ENCODE measurements at regions not wholly inside any gene's neighbourhood (a gene's known extent, or its start where the extent isn't known, plus 50 kb on each side); places are given as distances from the start of the nearest gene placed in this dataset.

GRCh38 chr18:60649842-60650536, 277.4 kb upstream of the MC4R start:
- no peaks in the 10 kb centered on the region for H3K9me3 ChIP-seq (ENCODE audit: control insufficient read depth, insufficient read depth, low read depth, low read length)
- ATAC-seq: no peak
- no peaks in the 10 kb centered on the region for H3K36me3 ChIP-seq (ENCODE audit: control insufficient read depth, insufficient read depth, low read length)
- no peaks in the 10 kb centered on the region for H3K27me3 ChIP-seq (ENCODE audit: control insufficient read depth, insufficient read depth, low read length)
- H3K4me3 ChIP-seq (ENCODE audit: low read depth in 2 of 2, low read length in 2 of 2): no peak overlapping the region
- no peak for TF ChIP-seq SIN3A (IDR thresholded peaks at IDR 0.05; ENCODE audit: borderline replicate concordance, insufficient read depth, low read depth, low read length)
- no peaks in the 10 kb centered on the region for H3K4me1 ChIP-seq (ENCODE audit: control insufficient read depth, insufficient read depth, low read length)
- POLR2A ChIA-PET: no interaction called here
- in situ Hi-C loops (cut with HindIII; ENCODE audit: low pct_unique_long_range_greater_than_20kb, low sequenced_read_pairs): no loop called here
- no peak for DNase-seq (ENCODE audit: low read depth, low spot score)
- no TSS peak for BruUV-seq (replicated peaks)
- intact Hi-C loops (cut with micrococcal nuclease; ENCODE audit: unreplicated experiment): no loop called here
- no peak overlapping the region for H3K27ac ChIP-seq (ENCODE audit: low read length)
- CTCF ChIA-PET: no interaction called here

DNA sequence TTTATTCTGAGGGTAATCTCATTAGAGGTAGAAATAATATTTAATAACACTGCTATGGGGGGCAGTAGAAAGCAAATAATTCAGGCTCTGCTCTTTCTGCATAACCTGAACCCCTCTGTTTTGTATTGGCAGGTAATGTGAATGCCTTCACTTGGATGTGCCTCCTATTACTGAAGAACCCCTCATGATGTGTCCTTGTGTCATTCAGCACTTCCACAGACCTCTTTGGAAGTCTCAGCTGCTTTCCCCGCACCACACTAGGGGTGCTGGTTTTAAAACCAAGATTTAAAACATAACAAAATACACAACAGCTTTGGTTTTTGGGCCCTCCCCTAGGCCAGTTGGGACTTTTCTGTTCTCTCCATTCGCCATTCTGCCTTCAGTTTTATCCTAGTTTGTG, 281.7 kb upstream of the MC4R start:
- H3K27me3 ChIP-seq (ENCODE audit: control insufficient read depth, insufficient read depth, low read length): no peaks in the 10 kb centered on the region
- BruUV-seq (replicated peaks): no TSS peak
- no peak for DNase-seq (ENCODE audit: low read depth, low spot score)
- ChIA-PET POLR2A (no interaction called here), CTCF (no interaction called here)
- H3K36me3 ChIP-seq (ENCODE audit: control insufficient read depth, insufficient read depth, low read length): no peaks in the 10 kb centered on the region
- in situ Hi-C loops (cut with HindIII; ENCODE audit: low pct_unique_long_range_greater_than_20kb, low sequenced_read_pairs) (no loop called here), intact Hi-C loops (cut with micrococcal nuclease; ENCODE audit: unreplicated experiment) (no loop called here)
- no peak overlapping the region for H3K27ac ChIP-seq (ENCODE audit: low read length)
- no peak for TF ChIP-seq POLR2AphosphoS5 (IDR thresholded peaks at IDR 0.05; ENCODE audit: low read depth, low read length)
- TF ChIP-seq TCF7L2 (IDR thresholded peaks at IDR 0.05; ENCODE audit: low read depth, low read length): no peak
- no peak for TF ChIP-seq REST (IDR thresholded peaks at IDR 0.05; ENCODE audit: insufficient read depth in 1 of 2, low read depth in 2 of 2, low read length in 1 of 2)
- TF ChIP-seq, protein P1, sequence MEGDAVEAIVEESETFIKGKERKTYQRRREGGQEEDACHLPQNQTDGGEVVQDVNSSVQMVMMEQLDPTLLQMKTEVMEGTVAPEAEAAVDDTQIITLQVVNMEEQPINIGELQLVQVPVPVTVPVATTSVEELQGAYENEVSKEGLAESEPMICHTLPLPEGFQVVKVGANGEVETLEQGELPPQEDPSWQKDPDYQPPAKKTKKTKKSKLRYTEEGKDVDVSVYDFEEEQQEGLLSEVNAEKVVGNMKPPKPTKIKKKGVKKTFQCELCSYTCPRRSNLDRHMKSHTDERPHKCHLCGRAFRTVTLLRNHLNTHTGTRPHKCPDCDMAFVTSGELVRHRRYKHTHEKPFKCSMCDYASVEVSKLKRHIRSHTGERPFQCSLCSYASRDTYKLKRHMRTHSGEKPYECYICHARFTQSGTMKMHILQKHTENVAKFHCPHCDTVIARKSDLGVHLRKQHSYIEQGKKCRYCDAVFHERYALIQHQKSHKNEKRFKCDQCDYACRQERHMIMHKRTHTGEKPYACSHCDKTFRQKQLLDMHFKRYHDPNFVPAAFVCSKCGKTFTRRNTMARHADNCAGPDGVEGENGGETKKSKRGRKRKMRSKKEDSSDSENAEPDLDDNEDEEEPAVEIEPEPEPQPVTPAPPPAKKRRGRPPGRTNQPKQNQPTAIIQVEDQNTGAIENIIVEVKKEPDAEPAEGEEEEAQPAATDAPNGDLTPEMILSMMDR (IDR thresholded peaks at IDR 0.05): no peak
- no peak for TF ChIP-seq SIN3A (IDR thresholded peaks at IDR 0.05; ENCODE audit: borderline replicate concordance, insufficient read depth, low read depth, low read length)
- H3K4me3 ChIP-seq (ENCODE audit: low read depth in 2 of 2, low read length in 2 of 2): no peak overlapping the region
- no peaks in the 10 kb centered on the region for H3K4me1 ChIP-seq (ENCODE audit: control insufficient read depth, insufficient read depth, low read length)
- no peaks in the 10 kb centered on the region for H3K9me3 ChIP-seq (ENCODE audit: control insufficient read depth, insufficient read depth, low read depth, low read length)
- ATAC-seq: no peak

GRCh38 chr18:60656553-60656952, 284.0 kb upstream of the MC4R start:
- CTCF ChIA-PET: no interaction called here
- DNase-seq (ENCODE audit: low read depth, low spot score): no peak
- no peak overlapping the region for H3K4me3 ChIP-seq (ENCODE audit: low read depth in 2 of 2, low read length in 2 of 2)
- no peaks in the 10 kb centered on the region for H3K9me3 ChIP-seq (ENCODE audit: control insufficient read depth, insufficient read depth, low read depth, low read length)
- ATAC-seq: no peak
- no peaks in the 10 kb centered on the region for H3K36me3 ChIP-seq (ENCODE audit: control insufficient read depth, insufficient read depth, low read length)
- H3K4me1 ChIP-seq (ENCODE audit: control insufficient read depth, insufficient read depth, low read length): no peaks in the 10 kb centered on the region
- no peaks in the 10 kb centered on the region for H3K27me3 ChIP-seq (ENCODE audit: control insufficient read depth, insufficient read depth, low read length)
- no TSS peak for BruUV-seq (replicated peaks)
- POLR2A ChIA-PET: no interaction called here
- intact Hi-C loops (cut with micrococcal nuclease; ENCODE audit: unreplicated experiment) (no loop called here), in situ Hi-C loops (cut with HindIII; ENCODE audit: low pct_unique_long_range_greater_than_20kb, low sequenced_read_pairs) (no loop called here)
- no peak overlapping the region for H3K27ac ChIP-seq (ENCODE audit: low read length)
- TF ChIP-seq REST (IDR thresholded peaks at IDR 0.05; ENCODE audit: insufficient read depth in 1 of 2, low read depth in 2 of 2, low read length in 1 of 2): no peak
- no peak for TF ChIP-seq SIN3A (IDR thresholded peaks at IDR 0.05; ENCODE audit: borderline replicate concordance, insufficient read depth, low read depth, low read length)
- TF ChIP-seq, protein P1 (IDR thresholded peaks at IDR 0.05): no peak
- TF ChIP-seq TCF7L2 (IDR thresholded peaks at IDR 0.05; ENCODE audit: low read depth, low read length): no peak
- no peak for TF ChIP-seq POLR2AphosphoS5 (IDR thresholded peaks at IDR 0.05; ENCODE audit: low read depth, low read length)
